ENCODE measurements at regions not wholly inside any gene's neighbourhood (a gene's known extent, or its start where the extent isn't known, plus 50 kb on each side); places are given as distances from the start of the nearest gene placed in this dataset.

GRCh38 chr17:36879624-36880131 is 57.6 kb upstream of the LHX1 start:
- no peaks in the 10 kb centered on the region for H3K4me1 ChIP-seq
- no peak overlapping the region for H3K27ac ChIP-seq
- no peaks in the 10 kb centered on the region for H3K9me3 ChIP-seq
- no peak for TF ChIP-seq CTCF (IDR thresholded peaks at IDR 0.05)
- ATAC-seq (no peak), DNase-seq (no peak)
- intact Hi-C loops (cut with DNase I) = no loop called here
- peaks cover 43% of the 10 kb centered on the region for H3K27me3 ChIP-seq
- no peaks in the 10 kb centered on the region for H3K36me3 ChIP-seq
- no peak overlapping the region for H3K4me3 ChIP-seq

- no peak overlapping the region for H3K27ac ChIP-seq
- no peaks in the 10 kb centered on the region for H3K36me3 ChIP-seq
- no peak overlapping the region for H3K4me3 ChIP-seq
- no peak for ATAC-seq
- no peak for DNase-seq
- intact Hi-C loops (cut with DNase I) = no loop called here
- H3K4me1 ChIP-seq = no peaks in the 10 kb centered on the region
- TF ChIP-seq CTCF (IDR thresholded peaks at IDR 0.05) = no peak
- peaks cover 48% of the 10 kb centered on the region for H3K27me3 ChIP-seq
- H3K9me3 ChIP-seq = no peaks in the 10 kb centered on the region
Measured at GRCh38 chr17:36880268-36880905, 56.9 kb upstream of the LHX1 start.

GRCh38 chr17:36881323-36881722 is 56.0 kb upstream of the LHX1 start:
- Histone ChIP-seq H3K4me3 (no peak overlapping the region), H3K9me3 (no peaks in the 10 kb centered on the region), H3K27ac (no peak overlapping the region), H3K27me3 (peaks cover 48% of the 10 kb centered on the region), H3K4me1 (no peaks in the 10 kb centered on the region), H3K36me3 (no peaks in the 10 kb centered on the region)
- ATAC-seq (no peak), DNase-seq (no peak)
- no peak for TF ChIP-seq CTCF (IDR thresholded peaks at IDR 0.05)
- intact Hi-C loops (cut with DNase I) = no loop called here

- DNase-seq = no peak
- no peak overlapping the region for H3K27ac ChIP-seq
- intact Hi-C loops (cut with DNase I) = no loop called here
Measured at GRCh38 chr17:36884495-36885152, 52.7 kb upstream of the LHX1 start.

GRCh38 chr17:36885153-36885735 is 52.0 kb upstream of the LHX1 start:
- Histone ChIP-seq H3K4me3 (no peak overlapping the region), H3K9me3 (no peaks in the 10 kb centered on the region), H3K36me3 (no peaks in the 10 kb centered on the region), H3K27ac (no peak overlapping the region), H3K4me1 (no peaks in the 10 kb centered on the region), H3K27me3 (peaks cover 42% of the 10 kb centered on the region)
- DNase-seq = no peak
- no peak for ATAC-seq
- intact Hi-C loops (cut with DNase I) = no loop called here
- no peak for TF ChIP-seq CTCF (IDR thresholded peaks at IDR 0.05)

More at GRCh38 chr17:36884495-36885152, 52.7 kb upstream of the LHX1 start:
- H3K4me3 ChIP-seq = no peak overlapping the region
- H3K9me3 ChIP-seq = no peaks in the 10 kb centered on the region
- peaks cover 41% of the 10 kb centered on the region for H3K27me3 ChIP-seq
- no peaks in the 10 kb centered on the region for H3K4me1 ChIP-seq
- no peaks in the 10 kb centered on the region for H3K36me3 ChIP-seq
- no peak for ATAC-seq
- TF ChIP-seq CTCF (IDR thresholded peaks at IDR 0.05) = no peak
